Stimulated activated CD4-positive, alpha-beta T cell treated with anti-CD3 and anti-CD28 coated beads, Interleukin-2, amount 100 ng/mL, for 24 hours (primary cell): ENCODE measurements at regions not wholly inside any gene's neighbourhood (a gene's known extent, or its start where the extent isn't known, plus 50 kb on each side); places are given as distances from the start of the nearest gene placed in this dataset.
"Not testable (repeated sequence)": the region's sequence is repeated elsewhere in the genome, so short reads cannot be mapped to it uniquely, and the experiment has no call there.

Experiments used
- DNase-seq, 2 donors: peaks; one replicate each; pipeline ENCODE4 v3.0.0-alpha.2; 2020

DNA sequence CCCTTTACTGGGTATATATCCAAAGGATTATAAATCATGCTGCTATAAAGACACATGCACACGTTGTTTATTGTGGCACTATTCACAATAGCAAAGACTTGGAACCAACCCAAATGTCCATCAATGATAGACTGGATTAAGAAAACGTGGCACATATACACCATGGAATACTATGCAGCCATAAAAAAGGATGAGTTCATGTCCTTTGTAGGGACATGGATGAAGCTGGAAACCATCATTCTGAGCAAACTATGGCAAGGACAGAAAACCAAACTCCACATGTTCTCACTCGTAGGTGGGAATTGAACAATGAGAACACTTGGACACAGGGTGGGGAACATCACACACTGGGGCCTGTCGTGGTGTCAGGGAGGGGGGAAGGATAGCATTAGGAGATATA, 59.2 kb downstream of the CXorf49B start:
- DNase-seq = not testable (repeated sequence)

GRCh38 chrX:71823391-71824057, 60.4 kb downstream of the CXorf49B start:
- no peak for DNase-seq

DNA sequence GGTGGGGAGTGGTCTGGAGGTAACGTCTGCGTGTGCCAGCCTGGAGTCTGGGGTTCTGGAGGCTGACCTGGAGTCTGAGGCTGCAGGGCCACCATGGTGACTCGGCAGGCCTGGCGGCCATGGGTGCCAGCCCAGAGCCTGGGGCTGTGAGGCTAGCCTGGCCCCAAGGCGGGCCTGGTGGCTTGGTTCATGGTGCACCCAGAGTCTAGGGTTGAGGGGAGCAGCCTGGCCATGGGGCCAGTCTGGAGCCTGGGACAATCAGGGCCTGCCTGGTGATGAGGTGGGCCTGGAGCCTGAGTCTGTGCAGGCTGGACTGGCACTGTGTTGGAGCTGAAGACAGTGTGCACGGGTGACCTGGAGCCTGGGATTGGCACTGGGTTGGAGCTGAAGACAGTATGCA, 64.9 kb downstream of the CXorf49B start:
- no peak for DNase-seq

DNA sequence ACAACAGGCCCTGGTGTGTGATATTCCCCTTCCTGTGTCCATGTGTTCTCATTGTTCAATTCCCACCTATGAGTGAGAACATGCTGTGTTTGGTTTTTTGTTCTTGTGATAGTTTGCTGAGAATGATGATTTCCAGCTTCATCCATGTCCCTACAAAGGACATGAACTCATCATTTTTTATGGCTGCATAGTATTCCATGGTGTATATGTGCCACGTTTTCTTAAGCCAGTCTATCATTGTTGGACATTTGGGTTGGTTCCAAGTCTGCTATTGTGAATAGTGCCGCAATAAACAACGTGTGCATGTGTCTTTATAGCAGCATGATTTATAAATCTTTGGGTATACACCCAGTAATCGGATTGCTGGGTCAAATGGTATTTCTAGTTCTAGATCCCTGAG, 72.6 kb upstream of the NHSL2 start:
- not testable (repeated sequence) for DNase-seq

DNA sequence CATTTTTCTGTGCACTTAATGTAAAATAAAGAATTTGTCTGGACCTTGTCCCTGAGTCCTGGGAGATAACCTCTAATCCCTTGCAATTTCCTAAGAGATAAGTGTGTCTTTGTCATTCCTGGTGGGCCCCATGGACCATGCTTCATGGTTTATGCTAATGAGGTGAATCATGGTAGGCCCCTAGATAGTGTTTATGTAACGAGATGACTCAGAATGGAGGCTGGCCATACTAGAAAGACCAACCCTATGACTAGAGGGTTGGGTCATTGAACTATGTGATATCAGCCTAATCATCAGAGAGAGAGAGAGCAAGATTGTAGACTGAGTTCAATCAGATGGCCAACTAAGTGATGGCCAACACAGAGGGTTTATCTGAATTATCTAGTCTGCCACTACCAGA, 64.2 kb upstream of the NHSL2 start:
- DNase-seq = no peak

GRCh38 chrX:71852182-71852581, 58.5 kb upstream of the NHSL2 start:
- no peak for DNase-seq

GRCh38 chrX:71859637-71860036, 51.0 kb upstream of the NHSL2 start:
- peak; percentile 26 for DNase-seq
